ENCODE measurements at regions not wholly inside any gene's neighbourhood (a gene's known extent, or its start where the extent isn't known, plus 50 kb on each side); places are given as distances from the start of the nearest gene placed in this dataset.

DNA sequence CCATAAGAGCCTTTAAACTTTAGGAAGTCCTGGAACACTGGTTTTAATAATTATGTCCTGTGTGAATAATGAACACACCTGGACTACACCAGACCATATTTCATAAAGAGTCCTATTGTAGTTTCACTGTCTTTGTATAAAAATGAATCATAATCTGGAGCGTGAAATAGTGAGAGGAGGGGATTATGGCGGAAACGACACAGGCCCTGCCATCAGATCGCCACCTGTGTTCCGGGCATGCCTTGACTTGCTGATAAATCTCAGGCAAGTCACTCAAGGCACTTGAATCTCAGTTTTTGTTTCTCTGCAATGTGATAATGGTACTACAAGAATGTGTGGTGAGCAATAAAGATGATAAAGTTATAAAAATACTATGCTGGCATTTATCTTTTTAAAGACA, 995.5 kb downstream of the MCTP2 start:
- no peak overlapping the region for H3K4me3 ChIP-seq (ENCODE audit: low read length)
- TF ChIP-seq, protein P1, sequence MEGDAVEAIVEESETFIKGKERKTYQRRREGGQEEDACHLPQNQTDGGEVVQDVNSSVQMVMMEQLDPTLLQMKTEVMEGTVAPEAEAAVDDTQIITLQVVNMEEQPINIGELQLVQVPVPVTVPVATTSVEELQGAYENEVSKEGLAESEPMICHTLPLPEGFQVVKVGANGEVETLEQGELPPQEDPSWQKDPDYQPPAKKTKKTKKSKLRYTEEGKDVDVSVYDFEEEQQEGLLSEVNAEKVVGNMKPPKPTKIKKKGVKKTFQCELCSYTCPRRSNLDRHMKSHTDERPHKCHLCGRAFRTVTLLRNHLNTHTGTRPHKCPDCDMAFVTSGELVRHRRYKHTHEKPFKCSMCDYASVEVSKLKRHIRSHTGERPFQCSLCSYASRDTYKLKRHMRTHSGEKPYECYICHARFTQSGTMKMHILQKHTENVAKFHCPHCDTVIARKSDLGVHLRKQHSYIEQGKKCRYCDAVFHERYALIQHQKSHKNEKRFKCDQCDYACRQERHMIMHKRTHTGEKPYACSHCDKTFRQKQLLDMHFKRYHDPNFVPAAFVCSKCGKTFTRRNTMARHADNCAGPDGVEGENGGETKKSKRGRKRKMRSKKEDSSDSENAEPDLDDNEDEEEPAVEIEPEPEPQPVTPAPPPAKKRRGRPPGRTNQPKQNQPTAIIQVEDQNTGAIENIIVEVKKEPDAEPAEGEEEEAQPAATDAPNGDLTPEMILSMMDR (conservative IDR thresholded peaks at IDR 0.05; ENCODE audit: low read length): no peak
- DNase-seq (ENCODE audit: low read depth): no peak

DNA sequence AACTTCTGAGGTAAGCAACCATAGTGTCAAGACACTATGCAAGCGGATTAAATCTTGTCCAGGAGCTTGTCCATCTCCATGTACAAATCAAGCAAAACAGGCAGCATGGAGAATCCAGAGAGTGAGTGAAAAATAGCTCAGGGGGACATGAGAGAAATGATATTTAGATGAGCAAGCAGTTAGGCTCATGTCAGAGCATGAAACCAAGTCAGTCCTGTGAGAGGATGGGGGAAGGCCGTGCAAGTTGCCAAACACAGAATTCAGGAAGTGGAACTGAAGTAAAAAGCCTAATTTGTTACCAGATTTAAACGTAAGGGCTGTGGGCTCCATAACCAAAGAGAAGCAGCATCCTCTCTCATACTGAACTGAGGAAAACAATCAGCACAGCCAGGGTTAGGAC, 995.9 kb downstream of the MCTP2 start:
- no peak overlapping the region for H3K4me3 ChIP-seq (ENCODE audit: low read length)
- TF ChIP-seq, protein P1 (conservative IDR thresholded peaks at IDR 0.05; ENCODE audit: low read length): no peak
- no peak for DNase-seq (ENCODE audit: low read depth)

DNA sequence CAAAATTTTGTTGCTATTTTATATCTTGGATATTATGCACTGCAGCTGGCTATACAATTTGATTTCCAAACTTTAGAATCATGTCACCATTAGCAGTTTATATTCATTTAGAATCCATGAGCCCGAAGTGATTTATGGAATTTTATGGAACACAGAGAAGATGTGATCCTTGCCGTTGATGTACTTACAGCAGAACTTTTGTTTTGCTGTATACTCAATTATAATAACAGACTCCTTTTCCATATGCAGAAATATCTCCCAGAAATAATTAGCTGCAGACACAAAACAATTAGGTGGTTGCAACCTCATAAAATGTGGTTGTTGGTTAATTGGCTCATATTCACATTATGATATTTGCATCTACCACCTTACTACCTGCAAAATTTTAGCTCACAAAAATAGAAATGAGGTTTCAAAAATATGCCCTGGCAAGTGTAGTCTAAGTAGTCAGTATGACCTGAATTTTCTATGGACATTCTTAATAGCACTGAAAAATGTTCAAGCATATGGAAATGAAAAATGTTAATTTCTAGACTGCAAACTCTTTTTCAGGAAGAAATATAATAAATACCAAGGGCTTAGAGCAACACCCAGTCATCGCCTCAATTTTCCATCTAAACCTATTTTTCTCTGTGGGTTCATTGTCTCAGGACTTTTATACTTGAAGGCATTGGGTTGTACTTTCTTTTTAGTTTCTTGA, 997.6 kb downstream of the MCTP2 start:
- no peak overlapping the region for H3K4me3 ChIP-seq (ENCODE audit: low read length)
- DNase-seq (ENCODE audit: low read depth): no peak
- TF ChIP-seq, protein P1 (conservative IDR thresholded peaks at IDR 0.05; ENCODE audit: low read length): no peak

DNA sequence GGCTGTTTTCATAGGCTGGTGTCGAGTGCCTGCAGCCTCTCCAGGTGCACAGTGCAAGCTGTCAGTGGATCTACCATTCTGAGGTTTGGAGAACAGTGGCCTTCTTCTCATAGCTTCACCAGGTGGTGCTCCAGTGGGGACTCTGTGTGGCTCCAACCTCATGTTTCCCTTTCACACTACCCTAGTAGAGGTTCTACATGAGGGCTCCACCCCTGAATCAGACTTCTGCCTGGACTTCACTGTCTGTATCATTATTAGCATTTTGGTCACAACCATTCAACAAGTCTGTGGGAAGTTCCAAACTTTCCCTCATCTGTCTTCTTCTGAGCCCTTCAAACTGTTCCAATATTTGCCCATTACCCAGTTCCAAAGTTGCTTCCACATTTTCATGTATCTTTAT, 1003.7 kb downstream of the MCTP2 start:
- H3K4me3 ChIP-seq (ENCODE audit: low read length): no peak overlapping the region
- DNase-seq (ENCODE audit: low read depth): no peak
- TF ChIP-seq, protein P1 (conservative IDR thresholded peaks at IDR 0.05; ENCODE audit: low read length): no peak

DNA sequence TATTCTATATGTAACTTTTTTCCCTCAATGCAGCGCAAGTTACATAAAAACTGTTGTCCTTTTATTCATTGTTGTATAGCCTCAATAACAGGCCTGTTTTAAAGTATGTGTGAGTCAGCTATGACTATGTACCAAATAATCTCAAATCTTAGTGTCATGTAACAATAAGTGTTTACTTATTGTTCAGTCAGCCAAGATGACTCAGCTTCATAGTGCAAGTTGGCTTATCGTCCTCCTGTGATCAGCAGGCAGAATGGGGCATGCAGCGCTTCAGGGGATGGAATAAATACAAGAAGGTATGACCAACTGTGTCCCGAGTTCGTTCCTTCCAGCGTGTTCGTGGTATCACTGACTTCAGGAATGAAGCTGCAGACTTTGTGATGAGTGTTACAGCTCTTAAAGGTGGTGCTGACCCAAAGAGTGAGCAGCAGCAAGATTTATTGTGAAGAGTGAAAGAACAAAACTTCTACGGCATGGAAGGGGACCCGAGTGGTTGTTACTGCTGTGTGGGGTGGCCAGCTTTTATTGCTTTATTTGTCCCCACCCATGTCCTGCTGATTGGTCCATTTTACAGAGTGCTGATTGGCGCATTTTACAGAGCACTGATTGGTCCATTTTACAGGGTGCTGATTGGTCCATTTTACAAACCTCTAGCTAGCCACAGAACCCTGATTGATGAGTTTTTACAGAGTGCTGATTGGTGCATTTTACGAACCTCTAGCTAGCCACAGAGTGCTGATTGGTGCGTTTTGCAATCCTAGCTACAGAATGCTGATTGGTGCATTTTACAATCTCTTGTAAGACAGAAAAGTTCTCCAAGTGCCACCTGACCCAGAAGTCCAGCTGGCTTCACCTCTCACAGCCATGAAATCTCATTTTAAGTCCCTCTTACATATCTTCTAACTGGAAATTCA, 1016.0 kb downstream of the MCTP2 start:
- TF ChIP-seq, protein P1 (conservative IDR thresholded peaks at IDR 0.05; ENCODE audit: low read length): no peak
- peak; percentile 91 for DNase-seq (ENCODE audit: low read depth)
- no peak overlapping the region; the same call in 1 of the 2 replicates for H3K4me3 ChIP-seq (ENCODE audit: low read length)

DNA sequence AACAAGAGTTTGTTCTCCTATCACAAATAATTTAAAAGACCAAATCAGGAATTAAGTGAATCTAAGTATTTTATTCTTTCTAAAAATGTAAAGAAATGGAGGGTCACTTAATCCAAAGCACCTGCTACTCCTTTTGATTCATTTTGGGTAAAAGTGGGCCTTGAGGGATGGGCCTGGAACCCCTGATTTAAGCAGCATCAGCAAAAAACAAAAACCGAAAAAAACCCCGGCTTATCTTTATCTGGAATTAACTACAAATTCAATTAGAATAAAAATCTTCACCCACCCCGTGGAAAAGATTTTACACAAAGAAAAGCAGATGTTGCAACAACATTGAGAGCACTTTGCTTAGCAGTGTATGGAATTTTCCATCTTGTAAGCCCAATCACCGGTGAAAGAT, 1018.2 kb downstream of the MCTP2 start:
- DNase-seq (ENCODE audit: low read depth): no peak
- TF ChIP-seq, protein P1 (conservative IDR thresholded peaks at IDR 0.05; ENCODE audit: low read length): no peak
- no peak overlapping the region for H3K4me3 ChIP-seq (ENCODE audit: low read length)

All from AG10803 (cell line).